Peyer's patch (tissue), 4 donors: ENCODE measurements at regions not wholly inside any gene's neighbourhood (a gene's known extent, or its start where the extent isn't known, plus 50 kb on each side); places are given as distances from the start of the nearest gene placed in this dataset.

ENCODE experiments used
- POLR2A ChIP-seq, 2 donors: fragments of 450-650 bp; IDR thresholded peaks; one replicate each; pipeline ENCODE4 v1.5.1; 2017; ENCODE audit warnings: antibody characterized with exemption in 2 of 2, mild to moderate bottlenecking in 2 of 2, moderate library complexity in 2 of 2
- TF ChIP-seq, protein P1 (sequence below), 6 experiments: fragments of 450-650 bp in 4 of 6; fragments of 200-600 bp in 2 of 6; sonication (generic) in 1 of 6; IDR thresholded peaks; one replicate each; pipeline ENCODE4 v1.5.1; 2017 to 2019; ENCODE audit warnings: antibody characterized with exemption in 6 of 6, mild to moderate bottlenecking in 3 of 6, moderate library complexity in 1 of 6

DNA sequence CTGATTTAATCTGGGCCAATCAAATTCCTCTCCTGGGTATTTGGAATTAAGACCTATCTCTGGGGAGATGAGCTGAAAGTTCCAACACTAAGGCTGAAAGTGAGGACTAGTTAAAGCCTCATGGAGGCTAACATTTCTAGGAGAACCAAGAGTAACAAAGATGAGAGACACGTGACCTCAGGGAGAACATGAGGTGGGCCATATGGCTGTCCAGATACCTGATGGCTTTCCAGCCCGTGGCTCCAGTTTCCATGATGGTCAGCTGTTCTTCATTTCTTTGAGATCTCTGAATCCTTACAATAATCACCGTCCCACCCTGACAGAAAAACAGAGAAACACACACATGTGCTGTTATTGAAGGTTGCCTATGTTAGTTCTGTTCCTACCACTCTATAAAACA is 66.1 kb downstream of the LEPR start:
- no peak for TF ChIP-seq POLR2A (IDR thresholded peaks at IDR 0.05)
- TF ChIP-seq, protein P1, sequence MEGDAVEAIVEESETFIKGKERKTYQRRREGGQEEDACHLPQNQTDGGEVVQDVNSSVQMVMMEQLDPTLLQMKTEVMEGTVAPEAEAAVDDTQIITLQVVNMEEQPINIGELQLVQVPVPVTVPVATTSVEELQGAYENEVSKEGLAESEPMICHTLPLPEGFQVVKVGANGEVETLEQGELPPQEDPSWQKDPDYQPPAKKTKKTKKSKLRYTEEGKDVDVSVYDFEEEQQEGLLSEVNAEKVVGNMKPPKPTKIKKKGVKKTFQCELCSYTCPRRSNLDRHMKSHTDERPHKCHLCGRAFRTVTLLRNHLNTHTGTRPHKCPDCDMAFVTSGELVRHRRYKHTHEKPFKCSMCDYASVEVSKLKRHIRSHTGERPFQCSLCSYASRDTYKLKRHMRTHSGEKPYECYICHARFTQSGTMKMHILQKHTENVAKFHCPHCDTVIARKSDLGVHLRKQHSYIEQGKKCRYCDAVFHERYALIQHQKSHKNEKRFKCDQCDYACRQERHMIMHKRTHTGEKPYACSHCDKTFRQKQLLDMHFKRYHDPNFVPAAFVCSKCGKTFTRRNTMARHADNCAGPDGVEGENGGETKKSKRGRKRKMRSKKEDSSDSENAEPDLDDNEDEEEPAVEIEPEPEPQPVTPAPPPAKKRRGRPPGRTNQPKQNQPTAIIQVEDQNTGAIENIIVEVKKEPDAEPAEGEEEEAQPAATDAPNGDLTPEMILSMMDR (IDR thresholded peaks at IDR 0.05), result no peak
